ENCODE measurements at regions not wholly inside any gene's neighbourhood (a gene's known extent, or its start where the extent isn't known, plus 50 kb on each side); places are given as distances from the start of the nearest gene placed in this dataset.
A peak's percentile ranks its signal among the peaks of the same experiment; 100 is the strongest.

DNA sequence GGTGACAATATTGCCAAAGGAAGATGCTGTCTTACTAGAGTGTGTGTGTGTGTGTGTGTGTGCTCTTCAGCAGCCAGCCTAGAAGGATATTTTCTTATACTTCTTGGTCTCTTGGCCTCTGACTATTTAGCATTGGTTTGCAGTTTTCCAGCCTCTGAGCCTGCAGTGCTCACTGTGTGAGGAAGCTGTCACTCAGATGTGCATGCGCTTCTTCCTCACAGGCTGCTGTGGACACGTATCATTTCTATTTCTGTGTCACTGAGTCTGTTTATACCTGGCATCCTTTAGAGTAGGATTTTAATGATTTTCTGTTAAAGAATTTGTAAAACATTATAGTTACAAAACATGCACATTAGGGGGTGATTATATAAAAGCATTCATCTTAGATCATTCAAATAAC, 83.3 kb downstream of the ALDH8A1 start:
- no peak for DNase-seq

DNA sequence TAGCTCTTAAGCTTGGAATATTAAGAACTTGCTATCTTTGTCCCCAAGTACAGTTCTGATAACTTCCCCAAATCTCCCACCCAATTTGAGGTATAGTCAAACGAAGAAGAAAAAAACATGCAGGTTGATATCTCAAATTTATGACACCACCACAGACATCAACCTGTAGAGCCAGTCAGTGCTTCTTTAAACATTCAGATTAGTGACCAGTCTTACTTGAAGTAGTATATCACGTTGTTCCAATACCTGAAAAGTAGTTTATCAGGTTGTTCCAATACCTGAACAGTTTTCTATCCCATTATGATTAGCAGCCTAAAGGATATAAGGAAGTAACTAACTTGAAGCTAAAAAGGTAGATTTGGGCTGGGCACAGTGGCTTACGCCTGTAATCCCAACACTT, 85.3 kb downstream of the ALDH8A1 start:
- no peak for DNase-seq

- no peak for DNase-seq
Measured at GRCh38 chr6:134863763-134864510, 86.0 kb downstream of the ALDH8A1 start.

DNA sequence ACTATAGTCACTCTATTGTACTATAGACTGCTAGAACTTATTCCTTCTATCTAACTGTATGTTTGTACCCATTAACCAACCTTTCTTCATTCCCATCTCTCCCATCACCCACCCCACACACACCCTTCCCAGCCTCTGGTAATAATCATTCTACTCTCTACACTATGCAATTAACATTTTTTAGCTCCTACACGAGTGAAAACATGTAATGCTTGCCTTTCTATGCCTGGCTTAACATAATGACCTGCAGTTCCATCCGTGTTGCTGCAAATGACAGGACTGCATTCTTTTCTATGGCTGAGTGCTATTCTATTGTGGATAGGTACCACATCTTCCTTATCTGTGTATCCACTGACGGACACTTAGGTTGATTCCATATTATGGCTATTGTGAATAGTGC, 95.5 kb downstream of the ALDH8A1 start:
- no peak for DNase-seq

GRCh38 chr6:134853111-134854055, 96.5 kb downstream of the ALDH8A1 start:
- peak; percentile 56 for DNase-seq

GRCh38 chr6:134851548-134851947, 98.4 kb downstream of the ALDH8A1 start:
- DNase-seq = no peak

DNA sequence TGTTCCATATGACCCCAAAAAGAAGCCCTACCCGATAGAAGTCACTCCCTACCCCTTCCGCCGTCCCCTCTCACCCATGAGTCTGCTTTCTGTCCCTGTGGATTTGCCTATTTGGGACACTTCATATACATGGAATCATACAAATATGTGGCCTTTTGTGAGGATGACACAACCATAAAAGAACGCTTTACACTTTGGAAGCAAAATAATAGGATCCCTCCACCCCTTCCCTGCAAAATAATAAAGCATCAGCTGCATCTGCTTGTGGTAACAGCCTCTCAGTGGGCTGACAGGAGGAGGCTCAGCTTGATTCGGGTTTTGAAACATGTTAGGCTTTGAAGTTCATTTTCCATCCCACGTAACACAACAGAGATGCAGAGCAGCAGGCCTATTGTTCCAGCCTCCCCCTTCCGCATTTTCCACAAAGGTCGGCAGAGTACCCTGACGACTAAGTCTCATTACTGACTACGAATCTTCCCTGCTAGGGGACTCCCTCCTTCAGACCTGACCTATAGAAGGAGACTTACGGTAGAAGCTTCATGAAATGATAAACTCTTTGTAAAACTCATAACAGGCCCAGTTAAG, 99.1 kb downstream of the ALDH8A1 start:
- no peak for DNase-seq

DNA sequence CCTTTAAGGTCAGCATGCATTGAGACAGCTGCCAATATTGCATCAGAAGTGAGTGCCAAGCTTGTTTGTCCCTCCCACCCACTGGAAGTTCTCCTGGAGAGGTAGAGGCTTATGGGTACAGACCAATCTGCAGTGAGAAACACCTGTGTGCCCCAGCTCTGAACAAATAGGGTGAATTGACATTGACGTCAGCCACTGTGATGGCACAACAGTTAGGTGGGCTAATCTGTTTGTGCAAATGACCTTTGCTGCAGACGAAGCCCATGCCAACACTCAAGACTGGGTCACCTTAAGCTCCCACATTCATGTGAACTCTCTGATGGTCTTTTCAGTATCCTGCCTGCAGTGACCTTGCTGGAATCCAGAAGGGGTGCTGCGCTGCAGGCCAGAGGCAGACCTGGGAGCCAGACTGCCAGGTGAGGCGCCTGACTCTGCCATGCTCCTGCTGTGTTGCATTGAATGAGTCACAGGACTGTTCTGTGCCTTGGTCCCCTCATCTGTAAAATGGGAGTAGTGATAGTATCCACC, 99.9 kb downstream of the ALDH8A1 start:
- no peak for DNase-seq

DNA sequence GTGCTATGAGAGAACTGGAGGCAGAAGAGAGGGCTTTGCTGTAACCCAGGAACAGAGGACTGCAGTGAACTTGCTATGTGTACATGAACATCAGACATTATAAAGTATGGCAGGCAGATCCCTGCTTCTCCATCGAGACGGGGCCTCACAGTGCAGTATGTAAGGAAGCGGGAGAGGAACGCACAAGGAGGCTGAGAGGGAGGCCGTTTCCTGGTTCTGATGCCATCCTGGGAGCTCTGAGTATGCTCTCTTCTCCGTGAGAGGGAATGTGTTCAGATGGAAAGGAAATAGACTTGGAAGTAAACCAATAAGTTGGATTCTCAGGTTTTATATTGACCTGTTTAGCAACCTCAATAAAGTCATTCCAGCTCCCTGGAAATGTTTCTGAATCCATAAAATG, 101.8 kb downstream of the ALDH8A1 start:
- no peak for DNase-seq

DNA sequence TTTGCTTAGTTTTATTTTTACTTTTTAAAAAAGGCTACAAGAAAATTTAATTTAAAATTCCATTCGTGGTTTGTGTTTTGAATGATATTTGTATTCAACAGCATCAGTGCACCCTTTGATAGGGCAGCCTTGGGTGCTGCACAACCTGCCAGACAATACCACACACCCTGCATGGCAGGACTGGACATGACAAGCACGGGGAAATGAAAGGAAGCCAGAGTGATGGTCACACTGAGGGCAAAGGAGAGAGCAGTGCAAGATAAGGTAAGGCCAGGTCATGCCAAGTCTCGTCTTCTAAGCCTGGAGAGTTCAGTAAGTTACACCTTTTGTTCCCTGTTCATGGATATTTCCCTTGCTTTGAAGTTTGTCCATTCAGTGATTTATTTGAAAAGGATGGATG, 103.0 kb downstream of the ALDH8A1 start:
- DNase-seq = no peak

GRCh38 chr6:134846031-134846430, 103.9 kb downstream of the ALDH8A1 start:
- DNase-seq = no peak

DNA sequence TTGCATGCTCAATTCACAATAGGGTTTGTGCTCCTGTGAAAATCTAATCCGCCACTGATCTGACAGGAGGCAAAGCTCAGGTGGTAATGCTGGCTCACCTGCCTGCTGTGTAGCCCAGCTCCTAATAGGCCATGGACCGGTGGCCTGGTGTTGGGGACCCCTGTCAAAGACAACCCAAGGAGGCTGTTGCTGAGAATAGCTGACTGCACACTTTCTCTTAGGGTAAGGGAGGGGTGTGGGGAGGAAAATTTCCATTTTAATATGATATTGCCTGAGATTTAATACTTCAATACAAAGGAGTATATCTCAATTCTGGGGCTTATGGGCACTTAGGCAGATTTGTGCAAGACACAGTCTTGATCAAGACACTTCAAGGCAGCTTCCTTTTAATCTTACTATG, 105.8 kb downstream of the ALDH8A1 start:
- DNase-seq = no peak

GRCh38 chr6:134840086-134840867, 109.6 kb downstream of the ALDH8A1 start:
- DNase-seq = no peak

DNA sequence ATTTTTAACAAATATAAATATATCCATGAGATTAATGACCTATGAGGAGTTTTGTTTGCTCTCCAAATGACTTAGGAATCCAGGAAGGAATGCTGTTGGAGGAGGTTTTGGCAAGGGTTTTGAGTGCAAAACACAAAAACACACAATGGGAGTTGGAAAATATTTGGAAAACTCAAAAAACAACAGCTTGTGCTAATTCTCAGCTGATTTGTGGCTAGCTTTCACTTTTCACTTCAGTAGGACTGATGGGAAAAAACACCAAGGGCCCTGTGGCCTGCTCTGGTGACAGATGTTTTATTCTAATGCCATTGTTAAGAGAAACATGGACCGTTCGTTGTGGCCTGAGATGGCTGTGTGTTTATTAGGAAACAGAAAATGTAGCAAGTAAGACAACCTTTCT, 113.9 kb downstream of the ALDH8A1 start:
- DNase-seq = no peak

DNA sequence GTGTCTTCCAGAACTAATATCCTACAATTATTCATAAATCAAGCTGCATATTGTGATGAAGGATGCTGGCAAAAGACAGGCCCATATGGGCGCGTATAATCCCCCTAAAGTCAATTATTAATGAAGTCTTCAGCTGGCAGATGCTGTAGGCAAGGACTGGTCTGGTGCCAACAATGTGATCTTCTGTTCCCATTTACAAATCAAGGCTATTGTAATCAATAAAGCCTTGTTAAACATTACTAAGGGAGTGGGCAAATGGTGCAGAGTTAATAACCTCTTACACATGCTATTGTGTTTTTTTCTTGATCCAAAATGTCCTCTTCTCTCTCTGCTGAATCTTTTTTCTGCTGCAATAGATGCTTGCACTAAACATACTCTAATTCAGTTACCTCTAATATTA, 119.0 kb downstream of the ALDH8A1 start:
- DNase-seq = no peak

DNA sequence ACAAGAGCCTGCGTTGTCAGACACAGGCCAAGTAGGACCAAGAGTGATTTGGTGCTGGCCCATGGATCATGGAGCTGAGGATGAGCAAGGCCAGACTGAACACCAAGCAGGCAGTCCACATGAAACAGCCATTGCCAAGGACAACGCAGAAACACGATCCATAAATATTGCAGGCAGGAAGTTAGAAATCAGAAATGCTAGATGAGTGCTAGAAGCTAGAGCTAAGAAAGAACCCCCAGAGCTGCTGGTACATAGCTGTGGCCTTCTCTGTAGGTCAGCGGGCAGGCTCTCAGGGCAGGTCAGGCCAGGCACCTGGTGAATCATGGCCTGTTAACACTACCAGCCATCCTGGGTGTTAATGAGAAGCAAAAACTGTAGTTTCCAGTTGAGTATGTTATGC, 119.7 kb downstream of the ALDH8A1 start:
- DNase-seq = no peak

GRCh38 chr6:134828641-134829040, 121.3 kb downstream of the ALDH8A1 start:
- DNase-seq = no peak

DNA sequence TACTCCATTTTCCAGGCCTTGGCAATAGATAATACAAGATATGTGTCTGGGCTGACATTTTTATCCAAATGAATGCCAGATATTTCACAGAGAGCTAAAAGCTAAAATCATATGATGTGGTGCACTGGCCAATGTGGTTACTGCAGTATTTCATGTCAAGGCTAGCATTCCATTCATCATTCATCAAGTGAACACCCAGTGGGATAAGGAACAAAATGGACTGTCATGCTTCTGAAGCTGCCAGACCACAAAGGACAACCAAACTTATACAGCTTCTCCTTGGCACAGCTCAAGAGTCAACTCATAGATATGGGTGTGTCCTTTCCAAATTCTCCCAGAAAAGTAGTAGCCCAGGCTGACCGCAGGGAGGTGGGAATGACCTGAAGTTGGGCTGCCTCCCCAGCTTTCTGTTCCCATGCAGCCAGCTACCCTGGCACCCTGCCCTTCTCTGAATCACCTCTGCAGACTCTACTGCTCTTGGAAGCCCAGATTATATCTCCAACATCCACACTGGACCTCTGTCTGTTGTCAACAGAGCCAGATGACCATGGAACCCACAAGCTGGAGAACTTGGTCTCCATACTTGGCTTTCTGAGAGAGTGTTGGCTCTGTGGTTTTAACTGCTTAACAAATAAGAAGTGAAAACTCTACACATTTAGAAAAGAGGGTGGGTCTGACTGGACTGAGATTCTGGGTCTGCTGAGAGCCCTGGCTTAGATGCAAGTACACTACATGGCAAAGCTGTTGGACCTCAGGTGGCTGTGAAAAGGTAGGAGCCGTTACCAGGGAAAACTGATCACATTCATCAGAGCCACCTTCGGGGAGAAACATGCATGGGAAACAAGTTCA, 122.8 kb downstream of the ALDH8A1 start:
- peak; percentile 95 for DNase-seq

GRCh38 chr6:134823710-134824034, 126.2 kb downstream of the ALDH8A1 start:
- no peak for DNase-seq

DNA sequence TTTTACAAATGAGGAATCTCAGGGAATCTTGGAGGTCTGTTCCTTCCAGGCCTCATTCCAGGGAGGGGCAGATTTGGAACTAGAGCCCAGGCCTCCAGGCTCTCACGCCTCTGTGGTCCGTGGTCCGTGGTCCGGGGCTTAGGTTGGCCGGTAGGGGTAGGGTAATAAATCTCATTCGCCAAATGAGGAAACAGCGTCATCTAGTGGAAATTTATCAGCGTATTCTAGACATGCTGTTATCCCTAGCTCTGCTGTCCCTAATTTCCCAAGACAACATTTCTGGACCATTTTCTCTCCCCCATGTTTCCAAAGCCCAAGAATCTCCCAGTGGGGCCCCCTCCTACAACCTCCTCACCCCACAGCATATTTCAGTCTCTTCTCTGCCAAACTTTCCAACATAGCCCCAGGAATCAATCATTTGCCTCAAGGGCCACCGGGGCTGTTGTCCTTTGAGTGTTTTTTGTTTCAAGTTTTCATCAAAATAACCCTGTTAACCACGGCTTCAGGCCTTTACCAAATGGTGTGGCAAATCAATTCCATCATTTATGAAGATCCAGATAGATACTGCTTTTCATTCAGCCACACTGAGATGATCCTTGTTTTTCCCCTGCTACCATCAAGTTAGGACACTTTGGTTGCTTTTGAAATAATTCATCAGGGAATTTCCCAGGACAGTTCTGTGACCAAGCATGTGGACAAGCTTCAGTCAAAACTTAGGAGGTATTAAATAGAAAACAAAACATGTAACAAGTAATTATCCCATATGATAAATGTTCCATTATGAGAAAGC, 126.8 kb downstream of the ALDH8A1 start:
- peak; percentile 89 for DNase-seq

Data from EL (cell line).